T-helper 2 cell (primary cell): ENCODE measurements at regions not wholly inside any gene's neighbourhood (a gene's known extent, or its start where the extent isn't known, plus 50 kb on each side); places are given as distances from the start of the nearest gene placed in this dataset.

Source experiments
- DNase-seq, 5 experiments: peaks; one replicate each; pipeline versions ENCODE4 v3.0.0 to v3.0.0-alpha.2; 2012 to 2022

DNA sequence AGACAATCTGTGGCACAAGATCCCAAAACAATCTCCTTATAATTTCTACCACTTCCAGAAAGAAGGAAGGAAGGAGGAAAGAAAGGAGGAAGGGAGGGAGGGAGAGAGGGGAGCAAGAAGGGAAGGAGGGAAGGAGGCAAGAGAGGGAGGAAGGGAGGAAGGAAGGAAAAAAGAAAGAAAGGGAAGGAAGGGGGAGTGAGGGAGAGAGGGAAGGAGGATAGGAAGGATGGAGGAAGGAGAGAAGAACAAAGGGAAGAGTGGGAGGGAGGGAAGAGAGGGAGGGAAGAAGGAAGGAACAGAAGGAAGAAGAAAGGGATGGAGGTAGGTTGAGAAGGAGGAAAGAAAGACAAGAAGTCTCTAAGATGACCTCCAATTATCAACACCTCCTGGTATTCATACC, 185.5 kb upstream of the NFE2L3 start:
- no peak for DNase-seq

DNA sequence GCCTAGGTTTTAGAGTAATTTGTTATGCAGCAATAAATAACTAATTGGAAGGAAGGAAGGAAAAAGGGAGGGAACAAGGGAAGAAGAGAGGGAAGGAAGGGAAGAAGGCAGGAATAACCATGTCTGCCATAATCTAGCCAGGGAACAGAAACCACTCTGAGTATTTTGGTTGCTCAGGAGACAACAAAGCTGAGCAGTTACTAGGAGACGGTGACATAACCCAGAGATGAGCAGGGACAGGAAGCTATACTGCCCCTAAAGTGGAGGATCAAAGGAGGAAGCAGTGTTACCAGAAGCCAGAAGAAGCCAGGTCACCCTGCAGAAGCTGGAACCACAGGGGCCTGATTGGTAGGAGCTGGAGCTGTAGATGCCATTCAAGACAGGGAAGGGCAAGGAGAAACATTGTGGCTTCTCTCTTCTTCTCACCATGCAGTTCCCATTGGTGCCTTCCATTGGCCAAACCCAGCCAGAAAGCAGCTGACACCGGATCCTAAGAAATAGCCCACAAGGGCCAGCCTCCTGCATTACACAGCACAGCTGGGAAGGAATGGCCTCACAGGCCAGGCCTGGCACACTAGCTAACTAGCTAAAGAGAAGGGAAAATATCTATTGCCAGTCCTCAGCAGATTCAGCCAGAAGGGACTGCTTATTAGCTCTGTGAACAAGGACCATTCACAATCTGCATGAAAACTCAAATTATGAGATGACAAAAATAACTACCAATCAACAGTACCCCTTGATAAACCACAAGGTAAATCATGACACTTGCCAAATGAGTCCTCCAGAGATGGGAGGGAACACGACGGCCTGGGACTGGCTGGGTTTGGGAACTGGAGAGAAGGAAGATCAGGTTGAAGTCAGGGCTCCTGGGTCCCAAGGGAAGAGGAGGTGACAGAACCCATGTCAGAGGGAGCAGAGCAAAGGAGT, 184.5 kb upstream of the NFE2L3 start:
- DNase-seq, result peak in 1 of 5 experiments; percentile 34

DNA sequence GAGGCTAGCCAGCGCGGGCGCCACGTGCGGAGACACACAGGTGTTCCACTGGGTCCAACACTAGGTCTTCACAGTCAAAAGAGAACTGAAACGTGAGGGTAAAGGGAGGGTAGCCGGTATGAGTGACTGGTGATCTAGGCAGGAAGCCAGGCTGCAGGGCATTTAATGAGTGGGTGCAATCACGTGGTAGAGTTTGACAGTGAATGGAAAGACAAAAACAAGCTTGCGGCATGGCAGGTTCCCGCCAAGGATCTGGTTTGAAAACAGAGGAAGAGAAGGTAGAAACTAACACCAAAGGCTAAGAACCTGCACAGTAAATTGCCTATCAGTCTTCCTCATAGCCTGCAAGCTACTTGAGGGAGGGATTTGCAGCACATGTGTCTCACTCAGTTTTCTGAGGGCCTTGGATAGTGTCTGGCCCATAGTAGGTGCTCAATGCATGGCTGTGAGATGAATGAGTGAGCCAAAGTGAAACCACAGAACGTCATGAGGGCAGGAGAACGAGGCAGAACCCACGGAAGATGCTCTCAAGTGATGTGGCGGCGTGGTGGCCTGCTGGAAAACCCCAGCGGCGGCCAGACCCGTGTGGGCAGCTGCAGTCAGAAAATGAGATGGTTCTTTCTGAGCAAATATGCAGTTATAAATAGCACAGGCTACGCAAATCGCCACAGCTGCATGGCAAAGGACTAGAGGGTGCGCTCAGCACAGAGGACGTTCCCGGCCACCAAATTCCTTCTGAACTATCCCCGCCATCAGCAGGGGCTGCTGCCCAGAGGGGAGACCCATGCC, 183.6 kb upstream of the NFE2L3 start:
- DNase-seq, result peak in 2 of 5 experiments; percentile 9 to 93

DNA sequence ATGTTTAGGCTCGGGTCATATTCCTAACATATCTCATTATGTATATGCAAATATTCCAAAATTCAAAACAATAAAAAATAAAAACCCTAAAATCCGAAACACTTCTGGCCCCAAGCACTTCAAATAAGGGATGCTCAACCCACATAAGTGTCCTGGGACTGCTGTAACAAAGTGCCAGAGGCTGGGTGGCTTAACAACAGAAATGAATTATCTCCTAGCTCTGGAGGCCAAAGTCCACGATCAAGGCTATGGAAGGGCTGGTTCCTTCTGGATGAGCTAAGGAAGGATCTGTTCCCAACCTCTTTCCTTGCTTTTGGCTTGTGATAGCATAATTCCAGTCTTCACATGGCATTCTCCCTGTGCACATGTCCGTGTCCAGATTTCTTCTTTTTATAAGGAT, 181.6 kb upstream of the NFE2L3 start:
- DNase-seq, result no peak

DNA sequence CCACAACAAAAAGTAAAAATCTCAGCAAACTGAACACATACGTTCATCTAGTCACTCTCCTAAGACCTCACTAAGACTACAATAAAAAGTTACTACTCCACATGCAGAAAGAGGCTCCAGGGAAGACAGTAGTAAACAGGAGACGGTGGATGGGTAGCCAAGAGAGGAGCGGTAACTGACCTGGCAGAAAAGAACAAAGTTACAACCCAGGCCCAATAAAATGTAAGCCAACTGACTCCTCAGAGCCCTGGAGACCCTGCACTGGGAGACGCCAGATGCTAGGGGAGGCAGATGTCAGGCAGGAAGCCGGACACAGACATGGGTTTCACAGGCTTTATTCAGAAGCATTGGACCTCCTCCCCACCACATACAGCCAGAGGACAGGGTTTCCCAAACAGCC, 181.1 kb upstream of the NFE2L3 start:
- DNase-seq, result no peak

DNA sequence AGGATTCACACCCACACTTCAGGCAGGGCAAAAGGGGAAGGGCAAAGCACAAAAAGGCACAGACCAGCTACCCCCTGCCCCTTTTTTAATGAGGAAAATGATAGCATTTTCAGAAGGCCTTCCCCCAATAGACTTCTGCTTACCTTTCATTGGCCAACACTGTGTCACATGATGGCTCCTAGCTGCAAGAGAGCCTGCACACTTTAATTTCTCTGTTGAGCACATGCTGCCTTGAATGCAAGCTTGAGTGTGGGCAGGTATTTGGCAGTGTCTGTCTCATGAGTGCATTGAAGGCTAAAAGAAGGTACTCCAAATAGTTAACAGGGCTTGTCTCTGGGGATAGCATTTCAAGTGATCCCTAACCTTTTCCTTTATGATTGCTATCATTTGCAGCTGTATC, 175.4 kb upstream of the NFE2L3 start:
- DNase-seq, result no peak

DNA sequence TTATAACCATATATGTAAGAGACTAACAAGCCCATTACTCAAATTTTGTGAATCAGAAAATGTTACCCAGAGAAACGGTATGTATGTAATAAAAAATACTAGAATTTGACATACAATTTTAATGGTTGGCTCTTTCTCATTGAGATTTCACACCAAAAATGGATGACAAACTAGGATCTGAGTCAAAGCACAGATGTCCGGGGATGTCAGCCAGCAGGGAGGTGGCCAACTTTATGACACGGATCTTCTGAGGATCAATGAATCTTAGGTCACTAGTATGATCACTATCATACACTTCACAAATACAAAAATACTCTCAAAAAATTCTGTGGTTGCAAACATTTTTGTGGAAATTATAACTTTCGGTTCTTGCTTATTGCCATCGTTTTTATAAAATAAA, 173.5 kb upstream of the NFE2L3 start:
- DNase-seq, result no peak

DNA sequence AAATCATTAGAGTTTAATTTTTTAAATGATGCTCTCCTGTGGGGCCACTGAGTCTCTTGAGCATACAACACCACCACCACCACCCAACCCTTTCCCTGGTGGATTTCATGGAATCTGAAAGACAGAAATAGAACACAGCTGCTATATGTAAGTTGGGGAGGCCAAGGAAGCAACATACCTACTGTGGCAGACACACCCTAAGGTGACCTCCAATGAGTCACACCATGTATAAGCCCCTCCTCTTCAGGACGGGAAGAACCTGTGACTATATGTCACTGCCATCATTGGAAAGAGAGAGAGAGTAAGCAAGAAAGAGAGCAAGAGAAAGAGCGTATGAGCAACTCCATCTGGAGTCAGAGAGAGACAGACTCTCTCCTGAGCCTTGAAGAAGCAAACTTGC, 172.4 kb upstream of the NFE2L3 start:
- no peak for DNase-seq

DNA sequence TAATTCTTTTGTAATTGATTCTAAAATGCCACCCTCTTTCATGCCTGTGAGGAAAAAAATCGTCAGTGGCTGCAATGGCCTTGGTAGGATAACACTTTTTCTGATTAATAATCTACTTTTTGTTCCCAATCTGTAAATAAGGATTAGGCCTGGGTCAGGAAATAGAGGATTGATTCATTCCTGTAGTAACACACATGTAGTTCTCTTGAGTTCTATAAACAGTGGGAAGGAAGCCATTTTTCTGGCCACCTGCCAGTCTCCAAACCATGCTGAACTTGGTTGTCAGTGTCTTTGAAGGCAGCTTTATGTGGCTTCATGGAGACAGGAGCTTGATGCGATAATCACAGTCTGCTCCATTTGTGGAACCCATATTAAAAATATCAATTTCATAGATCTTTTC, 169.3 kb upstream of the NFE2L3 start:
- no peak for DNase-seq

DNA sequence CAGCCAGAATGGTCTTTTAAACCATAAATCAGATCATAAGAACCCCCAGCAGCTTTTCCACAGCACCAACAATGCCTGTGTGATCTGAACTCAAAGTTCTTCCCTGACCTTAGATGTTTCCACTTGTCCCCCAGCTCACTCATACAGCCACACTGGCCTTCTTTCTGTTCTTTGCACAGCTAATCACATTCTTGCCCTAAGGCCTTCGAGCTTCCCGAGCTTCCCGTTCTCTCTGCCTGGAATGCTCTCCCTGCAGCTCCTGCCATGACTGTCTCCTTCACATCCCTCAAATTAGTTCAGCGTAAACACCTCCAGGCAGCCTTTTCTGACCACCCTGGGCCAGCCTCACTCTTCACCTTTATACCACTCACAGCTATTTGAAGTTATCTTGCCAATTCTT, 166.8 kb upstream of the NFE2L3 start:
- no peak for DNase-seq

DNA sequence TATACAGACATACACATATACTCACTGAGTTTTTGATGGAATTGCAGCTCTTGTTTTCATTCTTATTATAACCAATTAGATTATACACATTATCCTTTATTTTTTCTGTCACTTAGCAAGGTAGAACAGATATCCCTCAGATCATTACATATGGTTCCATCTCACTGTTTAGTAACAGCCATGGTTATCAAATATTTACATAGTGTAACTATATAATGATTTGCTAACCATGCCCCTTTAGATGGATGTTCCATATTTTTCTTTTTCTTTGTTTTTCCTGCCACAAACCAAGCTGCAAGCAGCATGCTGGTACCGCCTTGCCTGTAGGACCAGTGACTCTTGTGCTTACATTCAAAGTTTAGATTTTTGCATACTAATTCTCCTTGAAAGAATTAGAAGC, 163.4 kb upstream of the NFE2L3 start:
- no peak for DNase-seq

DNA sequence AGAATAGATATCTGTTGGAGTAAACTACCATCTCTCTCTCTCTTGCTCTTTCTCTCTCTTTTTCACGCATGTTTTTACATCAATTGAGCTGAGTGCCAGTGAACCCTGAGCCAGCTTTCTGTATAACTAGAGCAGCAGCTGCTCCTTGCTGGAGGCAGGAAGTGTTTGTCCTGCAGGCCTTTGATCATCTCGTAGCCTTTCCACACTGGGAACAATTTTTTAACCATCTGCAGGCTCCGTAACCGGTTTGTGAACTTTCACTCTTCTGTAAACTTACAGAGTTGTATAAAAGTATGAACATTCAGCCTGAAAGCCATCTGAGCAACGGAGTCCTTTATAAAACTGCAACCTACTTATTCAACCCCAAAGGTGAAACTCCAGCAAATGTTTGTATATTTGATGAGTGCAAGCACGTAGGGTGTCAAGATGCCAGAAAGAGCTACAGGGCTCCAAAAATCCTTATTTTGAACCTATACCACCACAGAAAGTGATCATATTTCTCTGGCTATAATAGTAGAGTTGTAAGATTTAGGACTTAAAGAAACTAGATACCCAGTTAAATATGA, 162.8 kb upstream of the NFE2L3 start:
- DNase-seq, result no peak

DNA sequence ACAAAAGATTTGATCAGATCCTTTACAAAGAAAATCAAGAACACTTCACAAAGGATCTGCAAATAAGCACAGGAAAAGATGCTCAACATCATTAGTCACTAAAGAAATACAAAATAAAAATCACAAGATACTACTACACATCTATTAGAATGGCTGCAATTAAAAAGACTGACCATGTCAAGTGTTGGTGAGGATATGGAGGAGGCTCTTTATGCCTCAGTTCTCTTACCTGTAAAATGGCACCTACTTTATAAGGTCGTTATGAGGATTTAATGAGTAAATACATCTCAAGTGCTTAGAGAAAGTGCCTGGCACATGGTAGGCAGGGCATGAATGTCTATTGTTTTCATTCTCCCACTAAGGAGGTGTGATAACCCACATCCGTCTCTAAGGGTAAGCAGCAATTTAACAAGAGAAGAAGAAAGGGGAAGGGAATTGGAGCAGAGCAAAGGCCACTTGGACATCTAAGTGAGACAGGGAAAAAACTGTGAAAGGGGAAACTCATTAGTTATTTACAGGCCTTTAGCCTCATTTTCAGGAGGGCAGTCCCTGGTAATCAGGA, 157.5 kb upstream of the NFE2L3 start:
- DNase-seq, result peak in 2 of 5 experiments; percentile 3 to 10

DNA sequence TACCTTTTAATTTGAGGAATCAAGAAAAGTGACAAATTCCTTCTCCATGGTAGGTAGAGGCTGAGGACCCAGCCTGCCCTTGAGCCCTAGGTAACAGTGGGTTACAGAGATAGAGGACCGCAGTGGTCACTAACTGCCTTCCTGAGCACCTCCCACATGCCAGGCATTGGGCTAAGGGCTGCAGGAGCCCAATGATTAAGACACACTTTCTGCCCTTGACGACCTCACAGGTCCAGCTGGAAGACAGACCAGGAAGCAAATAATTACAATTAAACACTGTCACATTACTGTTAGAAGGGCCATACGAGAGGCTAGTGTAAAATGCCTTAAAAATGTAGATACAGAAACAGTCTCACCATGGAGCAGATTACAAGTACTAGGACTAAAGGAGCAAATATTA, 156.8 kb upstream of the NFE2L3 start:
- DNase-seq, result no peak

DNA sequence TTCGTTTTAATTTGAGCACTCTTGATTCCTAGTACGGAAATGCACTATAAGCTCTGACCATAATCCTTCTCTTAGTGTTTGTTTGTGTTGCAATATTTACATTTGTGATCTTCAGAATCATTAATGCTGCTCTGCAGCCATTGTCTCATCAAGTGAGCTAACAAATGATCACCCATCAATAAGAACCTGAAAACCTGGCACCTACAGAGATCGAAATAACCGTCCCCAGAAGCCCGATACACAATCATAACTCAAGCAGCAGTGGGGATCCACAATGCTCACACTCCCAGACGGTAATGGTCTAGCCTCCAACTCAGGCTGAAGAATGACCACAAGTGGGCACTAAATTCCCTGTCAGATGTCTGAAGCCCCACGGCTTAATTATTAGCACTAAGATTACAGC, 156.0 kb upstream of the NFE2L3 start:
- DNase-seq, result no peak

DNA sequence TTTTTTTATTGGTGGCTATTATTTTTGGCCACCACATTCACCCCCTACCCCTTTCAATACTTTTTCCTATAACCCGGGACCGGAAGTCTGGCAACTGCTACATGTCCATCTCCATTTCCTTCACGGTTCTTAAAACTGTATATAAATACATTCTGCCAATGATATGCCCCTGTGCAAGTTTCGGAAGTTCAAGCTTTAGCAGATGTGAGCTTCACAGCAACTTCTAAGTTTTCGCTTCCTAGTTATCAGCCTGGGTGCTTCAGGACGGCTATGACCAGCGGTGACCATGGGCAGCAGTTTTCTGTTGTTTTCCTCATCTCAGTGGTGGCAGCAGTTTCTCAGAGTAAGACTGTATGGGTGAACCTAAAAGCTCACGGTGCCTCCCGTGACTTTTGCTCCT, 153.5 kb upstream of the NFE2L3 start:
- DNase-seq, result no peak

DNA sequence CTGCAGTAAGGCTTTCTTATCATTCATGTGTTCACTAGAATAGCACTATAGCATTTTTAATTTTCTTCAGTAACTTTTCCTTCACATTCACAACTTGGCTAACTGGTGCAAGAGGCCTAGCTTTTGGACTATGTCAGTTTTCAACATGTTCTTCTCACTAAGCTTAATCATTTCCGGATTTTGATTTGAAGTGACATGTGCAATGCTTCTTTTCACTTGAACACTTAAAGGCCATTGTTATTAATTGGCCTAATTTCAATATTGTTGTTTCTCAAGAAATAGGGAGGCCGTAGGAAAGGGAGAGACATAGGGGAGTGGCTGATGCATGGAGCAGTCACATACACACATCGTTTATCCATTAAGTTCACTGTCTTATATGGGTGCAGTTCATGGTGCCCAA, 151.2 kb upstream of the NFE2L3 start:
- no peak for DNase-seq

DNA sequence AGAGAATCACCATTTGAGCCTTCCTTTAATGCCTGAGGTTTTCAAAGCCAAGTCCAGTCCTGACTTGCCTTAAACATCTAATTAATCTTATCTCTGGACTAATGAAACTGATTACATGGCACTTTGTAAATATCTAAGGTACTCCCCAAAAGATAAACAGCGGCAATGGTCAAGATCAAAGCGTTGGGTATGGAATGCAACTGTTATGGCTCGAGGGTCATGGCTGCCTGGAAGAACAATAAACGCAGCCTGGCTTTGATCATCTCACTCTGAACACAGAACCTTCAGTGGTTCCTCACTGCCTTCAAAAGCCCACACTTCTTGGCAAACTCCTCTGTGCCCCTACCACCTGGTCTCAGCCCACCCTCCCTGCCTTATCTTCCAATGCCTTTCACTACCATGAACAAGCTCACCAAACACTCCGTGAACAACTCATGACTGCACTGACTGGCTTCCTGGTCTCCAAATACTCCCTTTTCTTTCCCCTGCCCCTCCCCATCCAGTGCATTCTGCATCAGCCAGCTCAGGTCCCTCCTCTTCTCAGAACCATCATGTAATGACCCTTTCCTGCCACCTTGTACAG, 150.2 kb upstream of the NFE2L3 start:
- DNase-seq, result no peak

DNA sequence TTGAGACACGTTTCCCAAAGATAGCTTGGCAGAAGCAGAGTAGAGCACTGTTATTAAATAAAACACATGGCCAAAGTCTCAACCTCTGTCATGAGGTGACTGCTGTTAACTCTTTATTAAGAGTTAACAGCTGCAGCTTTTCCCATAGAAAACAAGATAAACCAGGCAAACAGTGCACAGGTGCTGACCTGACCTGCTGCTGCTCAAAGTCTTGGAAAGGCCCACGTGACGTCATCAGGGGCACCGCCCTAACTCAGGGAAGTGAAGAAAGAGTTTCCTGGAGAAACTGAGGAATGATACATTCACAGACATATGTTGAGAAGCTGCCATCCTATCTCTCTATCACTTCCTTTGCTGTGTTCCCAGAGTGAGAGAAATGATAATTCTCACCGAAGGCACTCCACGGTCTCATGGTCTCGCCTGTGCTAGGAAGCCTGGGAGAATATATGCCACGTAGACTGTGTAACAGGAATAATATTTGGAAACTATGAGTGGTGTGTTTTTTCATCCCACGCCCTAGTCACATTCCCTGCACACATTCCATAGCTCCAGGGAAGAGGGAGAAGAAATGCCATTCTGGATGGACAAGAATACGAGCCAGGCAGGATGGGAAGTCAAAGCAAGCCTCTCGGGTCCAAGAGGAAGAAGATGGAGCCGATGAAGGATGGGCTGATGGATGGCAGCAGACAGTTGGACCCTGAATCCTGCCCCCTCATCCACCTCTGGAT, 146.2 kb upstream of the NFE2L3 start:
- DNase-seq, result no peak

DNA sequence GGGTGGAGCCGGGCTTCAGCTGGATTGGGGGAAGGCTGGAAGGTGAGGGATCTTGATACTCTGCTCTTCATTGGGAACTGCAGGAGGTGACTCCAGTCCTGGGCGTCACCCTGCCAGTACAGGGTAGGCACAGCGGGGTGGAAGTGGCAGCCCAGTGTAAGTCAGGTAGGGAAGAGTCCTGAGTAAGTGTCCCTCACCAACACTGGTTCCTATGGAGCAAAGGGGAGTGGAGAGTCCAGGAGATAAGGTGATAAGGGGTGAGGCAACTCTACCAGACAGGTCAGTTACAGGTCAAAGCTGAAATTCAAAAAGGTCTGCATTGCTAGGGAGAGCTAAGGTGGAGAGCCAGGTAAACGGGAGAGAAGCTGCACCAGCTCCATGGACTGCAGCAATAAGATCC, 145.6 kb upstream of the NFE2L3 start:
- no peak for DNase-seq

DNA sequence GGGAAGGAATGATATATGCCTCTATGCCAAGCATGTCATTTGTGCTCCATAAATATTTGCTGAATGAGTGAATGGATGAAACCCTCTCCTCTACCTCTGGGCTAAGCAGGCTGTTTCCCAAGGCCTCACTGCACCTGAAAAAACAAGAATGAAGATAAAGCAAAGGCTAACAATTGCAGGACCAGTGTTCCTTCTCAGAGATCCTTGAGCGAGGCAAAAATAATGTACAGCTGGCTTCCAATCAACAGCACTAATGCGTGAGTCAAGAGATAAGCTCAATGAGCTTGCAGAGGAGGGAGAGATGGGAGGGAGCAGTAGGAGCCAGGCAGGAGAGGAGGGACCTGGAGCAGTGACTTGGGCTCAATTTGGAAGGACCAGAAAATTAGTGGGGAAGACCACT, 144.5 kb upstream of the NFE2L3 start:
- no peak for DNase-seq

DNA sequence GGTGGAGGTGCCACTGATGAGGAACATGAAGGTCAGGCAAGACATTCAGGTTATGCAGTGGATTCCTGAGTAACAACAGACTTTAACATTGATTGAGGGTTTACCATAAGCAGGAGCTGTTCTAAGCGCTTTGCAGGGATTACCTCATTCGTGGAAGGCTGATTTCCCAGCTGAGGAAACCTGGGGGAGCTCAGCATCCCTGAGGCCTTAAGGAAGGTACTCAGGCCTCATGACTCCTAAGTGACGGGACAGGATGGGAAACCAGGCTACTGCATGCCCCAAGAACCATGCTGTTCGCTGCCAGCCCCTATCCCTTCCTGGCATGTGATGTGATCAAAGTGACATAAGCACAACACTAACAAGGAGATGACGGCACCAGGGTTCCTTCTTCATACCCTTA, 143.6 kb upstream of the NFE2L3 start:
- DNase-seq, result no peak
